H1 (cell line): ENCODE measurements at regions not wholly inside any gene's neighbourhood (a gene's known extent, or its start where the extent isn't known, plus 50 kb on each side); places are given as distances from the start of the nearest gene placed in this dataset.

ENCODE experiments used
- CEBPB ChIP-seq: IDR thresholded peaks from 2 replicates; pipeline ENCODE4 v1.6.1; 2012; ENCODE audit warnings: low read depth, low read length
- CHD1 ChIP-seq: IDR thresholded peaks from 2 replicates; pipeline ENCODE4 v1.6.1; 2012; ENCODE audit warnings: low read depth, low read length, improper control_type of control experiment
- EZH2 ChIP-seq: fragments of 200-600 bp; sonication (generic); IDR thresholded peaks from 2 replicates; pipeline ENCODE4 v1.7.1; 2012; ENCODE audit warnings: low read depth, mild to moderate bottlenecking, moderate library complexity, low read length, inconsistent platforms; ENCODE audit not compliant: severe bottlenecking
- FOSL1 ChIP-seq: IDR thresholded peaks from 2 replicates; pipeline ENCODE4 v1.6.1; 2011; ENCODE audit warnings: mild to moderate bottlenecking, low read depth, low read length, moderate library complexity; ENCODE audit not compliant: insufficient read depth
- GABPA ChIP-seq: IDR thresholded peaks from 2 replicates; pipeline ENCODE4 v1.6.1; 2011; ENCODE audit warnings: mild to moderate bottlenecking, low read length, moderate library complexity, borderline replicate concordance; ENCODE audit not compliant: insufficient read depth
- POLR2A ChIP-seq, 2 experiments: IDR thresholded peaks; 1 replicate in 1 of 2; 2 replicates in 1 of 2; pipeline ENCODE4 v1.6.1; 2011; ENCODE audit warnings: low read depth in 2 of 2, low read length in 2 of 2, mild to moderate bottlenecking in 2 of 2; ENCODE audit errors: control extremely low read depth in 1 of 2
- POLR2AphosphoS5 ChIP-seq: IDR thresholded peaks from 2 replicates; pipeline ENCODE4 v1.6.1; 2011; ENCODE audit warnings: low read depth, low read length
- RXRA ChIP-seq: IDR thresholded peaks from 2 replicates; pipeline ENCODE4 v1.6.1; 2011; ENCODE audit warnings: low read depth, mild to moderate bottlenecking, low read length, moderate library complexity; ENCODE audit not compliant: insufficient read depth
- SIN3A ChIP-seq, 2 experiments: IDR thresholded peaks in 1 of 2; conservative IDR thresholded peaks in 1 of 2; 2 replicates each; pipeline ENCODE4 v1.6.1; 2011 to 2012; ENCODE audit warnings: low read length in 2 of 2, improper control_type of control experiment in 1 of 2, low read depth in 1 of 2, mild to moderate bottlenecking in 1 of 2
- SP2 ChIP-seq: IDR thresholded peaks from 2 replicates; pipeline ENCODE4 v1.6.1; 2012; ENCODE audit warnings: mild to moderate bottlenecking, low read length, inconsistent platforms
- TEAD4 ChIP-seq: IDR thresholded peaks from 2 replicates; pipeline ENCODE4 v1.6.1; 2012; ENCODE audit warnings: low read depth, low read length, inconsistent platforms, mixed read lengths
- ZNF274 ChIP-seq: IDR thresholded peaks from 2 replicates; pipeline ENCODE4 v1.7.0; 2012; ENCODE audit warnings: low read length, borderline replicate concordance; ENCODE audit errors: extremely low read depth
- TF ChIP-seq, protein P1 (sequence below), 3 experiments: IDR thresholded peaks; 1 replicate in 2 of 3; 2 replicates in 1 of 3; pipeline versions ENCODE4 v1.5.1 to v1.6.1; 2011; ENCODE audit warnings: low read length in 3 of 3, mild to moderate bottlenecking in 3 of 3, inconsistent platforms in 2 of 3, low read depth in 1 of 3, moderate library complexity in 1 of 3; ENCODE audit not compliant: insufficient read depth in 1 of 3; ENCODE audit errors: control extremely low read depth in 1 of 3

DNA sequence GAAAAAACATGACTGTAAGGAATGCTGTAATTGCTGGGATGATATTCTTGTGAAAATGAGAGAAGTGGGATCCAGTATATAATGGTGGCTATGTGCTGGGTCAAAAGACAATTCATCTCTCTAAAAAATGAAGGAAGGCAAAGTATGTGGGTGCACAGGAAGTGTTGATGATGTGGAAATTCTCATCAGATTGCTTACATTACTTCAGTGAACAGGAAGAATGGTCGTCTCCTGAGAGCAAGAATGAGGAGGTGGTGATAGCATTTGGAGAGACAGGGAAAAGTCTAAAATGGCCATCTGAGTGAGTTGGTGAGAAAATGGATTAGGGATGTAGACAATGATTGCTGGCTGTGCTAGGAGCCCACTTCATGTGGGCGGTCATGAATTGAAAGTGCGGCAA lies 253.5 kb upstream of the NREP start:
- TF ChIP-seq, protein P1, sequence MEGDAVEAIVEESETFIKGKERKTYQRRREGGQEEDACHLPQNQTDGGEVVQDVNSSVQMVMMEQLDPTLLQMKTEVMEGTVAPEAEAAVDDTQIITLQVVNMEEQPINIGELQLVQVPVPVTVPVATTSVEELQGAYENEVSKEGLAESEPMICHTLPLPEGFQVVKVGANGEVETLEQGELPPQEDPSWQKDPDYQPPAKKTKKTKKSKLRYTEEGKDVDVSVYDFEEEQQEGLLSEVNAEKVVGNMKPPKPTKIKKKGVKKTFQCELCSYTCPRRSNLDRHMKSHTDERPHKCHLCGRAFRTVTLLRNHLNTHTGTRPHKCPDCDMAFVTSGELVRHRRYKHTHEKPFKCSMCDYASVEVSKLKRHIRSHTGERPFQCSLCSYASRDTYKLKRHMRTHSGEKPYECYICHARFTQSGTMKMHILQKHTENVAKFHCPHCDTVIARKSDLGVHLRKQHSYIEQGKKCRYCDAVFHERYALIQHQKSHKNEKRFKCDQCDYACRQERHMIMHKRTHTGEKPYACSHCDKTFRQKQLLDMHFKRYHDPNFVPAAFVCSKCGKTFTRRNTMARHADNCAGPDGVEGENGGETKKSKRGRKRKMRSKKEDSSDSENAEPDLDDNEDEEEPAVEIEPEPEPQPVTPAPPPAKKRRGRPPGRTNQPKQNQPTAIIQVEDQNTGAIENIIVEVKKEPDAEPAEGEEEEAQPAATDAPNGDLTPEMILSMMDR (IDR thresholded peaks at IDR 0.05; ENCODE audit: control extremely low read depth in 1 of 3, insufficient read depth in 1 of 3, low read depth in 1 of 3, low read length in 3 of 3), result no peak
- no peak for TF ChIP-seq FOSL1
- no peak for TF ChIP-seq RXRA
- TF ChIP-seq ZNF274, result no peak
- no peak for TF ChIP-seq POLR2A (IDR thresholded peaks at IDR 0.05; ENCODE audit: control extremely low read depth in 1 of 2, low read depth in 2 of 2, low read length in 2 of 2)
- no peak for TF ChIP-seq EZH2
- no peak for TF ChIP-seq GABPA
- TF ChIP-seq SP2, result no peak
- no peak for TF ChIP-seq TEAD4
- no peak for TF ChIP-seq SIN3A (conservative IDR thresholded peaks at IDR 0.05 in 1 of 2, IDR thresholded peaks at IDR 0.05 in 1 of 2; ENCODE audit: low read depth in 1 of 2, low read length in 2 of 2)
- TF ChIP-seq CEBPB, result no peak
- TF ChIP-seq POLR2AphosphoS5, result no peak
- no peak for TF ChIP-seq CHD1
